AG09309 (cell line): ENCODE measurements at regions not wholly inside any gene's neighbourhood (a gene's known extent, or its start where the extent isn't known, plus 50 kb on each side); places are given as distances from the start of the nearest gene placed in this dataset.

Source experiments
- DNase-seq: peaks from one replicate; pipeline ENCODE4 v3.0.0-alpha.2; 2010; ENCODE audit warnings: low read depth
- H3K4me3 ChIP-seq: 2 replicates; pipeline ENCODE4 v1.5.1; 2011; ENCODE audit warnings: mild to moderate bottlenecking, low read depth, low read length, moderate library complexity; ENCODE audit not compliant: control insufficient read depth
- TF ChIP-seq, protein P1 (sequence below): IDR thresholded peaks from 2 replicates; pipeline ENCODE4 v1.5.1; 2011; ENCODE audit warnings: mild to moderate bottlenecking, low read depth, low read length, inconsistent platforms; ENCODE audit not compliant: insufficient read depth, control insufficient read depth; ENCODE audit errors: missing control alignments

DNA sequence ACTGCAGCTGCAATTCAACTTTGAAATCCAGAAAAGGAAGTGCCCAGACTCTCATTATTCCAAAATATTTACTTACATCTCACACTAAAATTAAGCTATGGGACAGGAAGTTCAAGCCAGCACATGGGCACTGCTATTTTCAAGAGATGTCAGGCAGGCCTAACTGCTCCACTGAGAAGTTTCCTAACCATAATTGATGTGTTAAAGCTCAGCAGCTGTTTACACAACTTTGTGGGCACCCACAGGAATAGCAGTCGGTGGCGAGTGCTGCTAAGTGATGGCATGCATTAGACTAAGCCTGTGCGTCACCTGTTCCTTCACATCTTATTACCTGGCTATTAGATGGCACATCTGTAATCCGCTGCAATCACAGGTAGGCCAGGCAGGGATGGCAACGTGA, 303.3 kb upstream of the DAB1 start:
- TF ChIP-seq, protein P1, sequence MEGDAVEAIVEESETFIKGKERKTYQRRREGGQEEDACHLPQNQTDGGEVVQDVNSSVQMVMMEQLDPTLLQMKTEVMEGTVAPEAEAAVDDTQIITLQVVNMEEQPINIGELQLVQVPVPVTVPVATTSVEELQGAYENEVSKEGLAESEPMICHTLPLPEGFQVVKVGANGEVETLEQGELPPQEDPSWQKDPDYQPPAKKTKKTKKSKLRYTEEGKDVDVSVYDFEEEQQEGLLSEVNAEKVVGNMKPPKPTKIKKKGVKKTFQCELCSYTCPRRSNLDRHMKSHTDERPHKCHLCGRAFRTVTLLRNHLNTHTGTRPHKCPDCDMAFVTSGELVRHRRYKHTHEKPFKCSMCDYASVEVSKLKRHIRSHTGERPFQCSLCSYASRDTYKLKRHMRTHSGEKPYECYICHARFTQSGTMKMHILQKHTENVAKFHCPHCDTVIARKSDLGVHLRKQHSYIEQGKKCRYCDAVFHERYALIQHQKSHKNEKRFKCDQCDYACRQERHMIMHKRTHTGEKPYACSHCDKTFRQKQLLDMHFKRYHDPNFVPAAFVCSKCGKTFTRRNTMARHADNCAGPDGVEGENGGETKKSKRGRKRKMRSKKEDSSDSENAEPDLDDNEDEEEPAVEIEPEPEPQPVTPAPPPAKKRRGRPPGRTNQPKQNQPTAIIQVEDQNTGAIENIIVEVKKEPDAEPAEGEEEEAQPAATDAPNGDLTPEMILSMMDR, result no peak
- DNase-seq, result no peak
- H3K4me3 ChIP-seq, result no peak overlapping the region

- no peak for DNase-seq
- TF ChIP-seq, protein P1, result no peak
- no peak overlapping the region for H3K4me3 ChIP-seq
Observed at GRCh38 chr1:57725318-57725717, 301.5 kb upstream of the DAB1 start.

DNA sequence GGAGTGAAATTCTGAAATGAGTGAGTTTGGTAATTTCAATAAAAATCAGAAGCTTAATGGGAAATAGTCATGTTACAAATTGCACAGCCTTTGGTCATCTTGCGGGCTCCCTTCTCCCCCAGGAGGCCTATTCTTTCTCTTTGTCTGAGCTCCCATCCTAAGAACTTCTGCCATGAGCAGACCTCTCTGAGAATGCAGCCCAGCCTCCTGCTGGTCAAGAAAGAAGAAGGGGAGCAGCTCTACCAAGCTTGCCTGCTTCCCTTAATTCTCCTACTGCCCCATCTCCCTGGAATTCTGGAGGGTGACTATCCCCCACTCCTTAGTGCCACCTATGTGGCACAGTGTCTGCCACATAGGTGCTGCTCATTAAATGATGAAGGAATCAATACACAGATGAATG, 300.7 kb upstream of the DAB1 start:
- H3K4me3 ChIP-seq, result no peak overlapping the region
- TF ChIP-seq, protein P1, result no peak
- DNase-seq, result no peak

- TF ChIP-seq, protein P1, result no peak
- DNase-seq, result no peak
Observed at GRCh38 chr1:57722285-57722978, 298.6 kb upstream of the DAB1 start.

DNA sequence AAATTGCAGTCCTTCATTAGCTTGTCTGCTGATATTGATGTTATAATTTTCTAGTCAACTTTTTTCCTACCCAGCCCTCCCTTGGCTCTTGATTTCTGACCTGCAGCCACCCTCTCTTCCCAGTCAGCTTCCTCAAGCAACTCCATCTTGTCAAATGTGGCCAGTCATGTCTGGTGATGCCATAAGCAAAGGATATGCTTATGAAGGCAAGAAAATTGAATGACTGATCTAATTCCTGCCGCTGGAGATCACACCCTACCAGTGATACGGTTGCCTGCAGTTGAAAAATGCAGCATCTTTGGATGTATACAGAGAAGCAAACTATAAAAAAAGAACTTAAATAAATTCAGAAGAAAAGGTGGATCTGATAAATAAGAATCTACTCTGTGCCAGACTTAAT, 297.1 kb upstream of the DAB1 start:
- no peak for DNase-seq
- H3K4me3 ChIP-seq, result no peak overlapping the region
- TF ChIP-seq, protein P1, result no peak

More at GRCh38 chr1:57722285-57722978, 298.6 kb upstream of the DAB1 start:
- no peak overlapping the region for H3K4me3 ChIP-seq

DNA sequence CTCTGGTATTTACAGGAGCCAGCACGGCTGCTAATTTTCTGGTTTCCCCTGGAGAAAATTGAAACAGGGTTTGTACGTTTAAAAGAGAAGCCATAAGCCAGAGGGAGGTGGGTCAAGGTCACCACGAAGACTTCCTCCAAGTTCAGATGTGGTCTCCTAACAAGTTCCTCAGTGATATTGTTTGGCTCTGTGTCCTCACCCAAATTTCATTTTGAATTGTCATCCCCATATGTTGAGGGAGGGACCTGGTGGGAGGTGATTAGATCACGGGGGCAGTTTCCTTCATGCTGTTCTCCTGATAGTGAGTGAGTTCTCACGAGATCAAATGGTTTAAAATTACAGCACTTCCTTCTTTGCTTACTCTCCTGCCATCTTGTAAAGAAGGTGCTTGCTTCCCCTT, 295.4 kb upstream of the DAB1 start:
- no peak overlapping the region for H3K4me3 ChIP-seq
- DNase-seq, result no peak
- TF ChIP-seq, protein P1, result no peak
